Sigmoid colon (tissue), 4 donors: ENCODE measurements at regions not wholly inside any gene's neighbourhood (a gene's known extent, or its start where the extent isn't known, plus 50 kb on each side); places are given as distances from the start of the nearest gene placed in this dataset.

Experiments used
- CTCF ChIP-seq, 4 experiments: fragments of 450-650 bp in 3 of 4; fragments of 200-600 bp in 1 of 4; IDR thresholded peaks; one replicate each; pipeline ENCODE4 v1.5.1; 2016 to 2019; ENCODE audit warnings: antibody characterized with exemption in 4 of 4, mild to moderate bottlenecking in 3 of 4, moderate library complexity in 2 of 4
- EP300 ChIP-seq, 4 donors: sonication (generic); formaldehyde crosslinking; IDR thresholded peaks; one replicate each; pipeline ENCODE4 v1.6.1; 2017; ENCODE audit warnings: antibody characterized with exemption in 4 of 4
- POLR2A ChIP-seq, 2 donors: fragments of 450-650 bp; IDR thresholded peaks; one replicate each; pipeline ENCODE4 v1.6.1; 2016; ENCODE audit warnings: antibody characterized with exemption in 2 of 2, mild to moderate bottlenecking in 2 of 2, moderate library complexity in 2 of 2
- POLR2AphosphoS5 ChIP-seq, 4 donors: sonication (generic); formaldehyde crosslinking; IDR thresholded peaks; one replicate each; pipeline ENCODE4 v1.6.1; 2017; ENCODE audit warnings: antibody characterized with exemption in 4 of 4

GRCh38 chr1:186518395-186518794 lies 57.5 kb upstream of the PDC start:
- TF ChIP-seq POLR2A (IDR thresholded peaks at IDR 0.05) (no peak), CTCF (IDR thresholded peaks at IDR 0.05) (no peak), POLR2AphosphoS5 (IDR thresholded peaks at IDR 0.05) (no peak), EP300 (IDR thresholded peaks at IDR 0.05) (no peak)
